AG10803 (cell line): ENCODE measurements at regions not wholly inside any gene's neighbourhood (a gene's known extent, or its start where the extent isn't known, plus 50 kb on each side); places are given as distances from the start of the nearest gene placed in this dataset.
"Not testable (repeated sequence)": the region's sequence is repeated elsewhere in the genome, so short reads cannot be mapped to it uniquely, and the experiment has no call there.

Source experiments
- DNase-seq: peaks from one replicate; pipeline ENCODE4 v3.0.0; 2010; ENCODE audit warnings: low read depth
- H3K4me3 ChIP-seq: 2 replicates; pipeline ENCODE4 v1.5.1; 2011; ENCODE audit warnings: mild to moderate bottlenecking, low read length, control low read depth
- CTCF ChIP-seq: conservative IDR thresholded peaks from 2 replicates; pipeline ENCODE4 v1.5.1; 2011; ENCODE audit warnings: mild to moderate bottlenecking, low read length, control low read depth, inconsistent platforms

GRCh38 chr6:78666764-78667163 lies 200.6 kb upstream of the IRAK1BP1 start:
- no peak for DNase-seq
- H3K4me3 ChIP-seq = no peak overlapping the region
- no peak for TF ChIP-seq CTCF

DNA sequence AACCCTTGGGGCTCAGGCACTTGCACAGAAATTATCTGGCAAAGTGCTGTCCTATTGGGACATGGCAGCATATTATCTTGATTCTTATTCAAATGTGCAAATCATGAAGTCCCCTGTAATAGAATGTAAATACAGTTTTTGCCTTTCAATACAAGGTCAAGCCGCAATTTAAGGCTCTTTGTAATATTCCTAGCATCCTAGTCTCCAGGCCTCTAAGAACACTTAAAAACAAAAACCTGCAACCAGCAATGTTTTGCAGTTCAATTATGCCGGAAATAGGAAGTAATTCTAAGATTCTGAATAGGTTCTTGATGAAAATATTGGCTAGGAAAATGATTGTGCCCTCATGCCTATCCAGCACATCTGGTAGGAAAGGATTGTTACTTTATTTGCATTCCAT lies 197.2 kb upstream of the IRAK1BP1 start:
- no peak for TF ChIP-seq CTCF
- DNase-seq = no peak
- no peak overlapping the region for H3K4me3 ChIP-seq

- no peak for TF ChIP-seq CTCF
- no peak overlapping the region for H3K4me3 ChIP-seq
- DNase-seq = no peak
These were observed 196.5 kb upstream of the IRAK1BP1 start for GRCh38 chr6:78670802-78671201.

- H3K4me3 ChIP-seq, DNase-seq: not testable (repeated sequence)
These were observed 191.0 kb upstream of the IRAK1BP1 start for GRCh38 chr6:78676069-78677007.

DNA sequence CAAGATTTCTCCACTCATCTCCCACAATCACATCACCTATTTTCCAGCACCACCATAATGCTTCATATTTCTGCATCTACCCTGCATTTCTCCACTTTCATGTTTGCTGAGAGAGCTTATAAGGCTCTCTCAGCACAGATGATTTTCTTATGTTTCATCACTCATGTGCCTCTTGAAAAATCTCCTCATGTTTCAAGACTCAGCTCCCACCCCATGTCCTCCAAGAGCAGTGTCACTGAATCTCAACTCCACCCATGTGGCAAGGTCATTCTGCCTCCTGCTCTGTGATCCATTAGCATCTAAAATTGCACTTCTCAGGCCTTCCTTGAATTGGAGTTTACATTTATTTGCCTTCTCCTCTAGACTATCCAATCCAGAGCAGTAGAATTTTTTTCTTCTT lies 178.7 kb upstream of the IRAK1BP1 start:
- no peak for DNase-seq
- no peak overlapping the region for H3K4me3 ChIP-seq
- TF ChIP-seq CTCF = no peak

DNA sequence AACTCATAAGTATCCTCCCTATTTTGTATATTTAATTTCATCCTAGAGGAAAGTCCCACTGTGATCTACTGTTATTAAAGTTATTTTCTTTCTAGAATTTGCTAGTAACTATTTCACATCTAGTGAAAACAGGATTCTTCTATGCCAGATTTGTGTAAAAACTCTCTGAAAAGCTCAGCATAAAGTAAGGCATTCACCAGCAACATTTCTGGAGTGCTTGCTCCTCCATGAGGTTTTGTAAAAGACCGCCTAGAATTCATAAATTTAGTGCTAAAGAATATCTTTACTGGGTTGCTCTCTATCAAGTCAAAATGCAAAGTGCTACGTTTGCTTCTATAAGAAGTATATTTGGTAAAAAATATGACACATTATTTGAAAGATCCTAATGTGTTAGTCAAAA lies 173.5 kb upstream of the IRAK1BP1 start:
- peak; percentile 17 for DNase-seq
- peak; percentile 28; the same call in 1 of the 2 replicates for TF ChIP-seq CTCF
- H3K4me3 ChIP-seq = no peak overlapping the region

DNA sequence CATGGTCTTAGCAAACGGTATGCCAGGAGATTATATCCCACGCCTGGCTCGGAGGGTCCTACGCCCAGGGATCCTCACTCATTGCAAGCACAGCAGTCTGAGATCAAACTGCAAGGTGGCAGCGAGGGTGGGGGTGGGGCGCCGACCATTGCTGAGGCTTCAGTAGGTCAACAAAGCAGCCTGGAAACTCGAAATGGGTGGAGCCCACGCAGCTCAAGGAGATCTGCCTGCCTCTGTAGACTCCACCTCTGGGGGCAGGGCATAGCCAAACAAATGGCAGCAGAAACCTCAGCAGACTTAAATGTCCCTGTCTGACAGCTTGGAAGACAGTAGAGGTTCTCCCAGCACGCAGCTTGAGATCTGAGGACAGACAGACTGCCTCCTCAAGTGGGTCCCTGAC lies 172.7 kb upstream of the IRAK1BP1 start:
- not testable (repeated sequence) for DNase-seq, H3K4me3 ChIP-seq

DNA sequence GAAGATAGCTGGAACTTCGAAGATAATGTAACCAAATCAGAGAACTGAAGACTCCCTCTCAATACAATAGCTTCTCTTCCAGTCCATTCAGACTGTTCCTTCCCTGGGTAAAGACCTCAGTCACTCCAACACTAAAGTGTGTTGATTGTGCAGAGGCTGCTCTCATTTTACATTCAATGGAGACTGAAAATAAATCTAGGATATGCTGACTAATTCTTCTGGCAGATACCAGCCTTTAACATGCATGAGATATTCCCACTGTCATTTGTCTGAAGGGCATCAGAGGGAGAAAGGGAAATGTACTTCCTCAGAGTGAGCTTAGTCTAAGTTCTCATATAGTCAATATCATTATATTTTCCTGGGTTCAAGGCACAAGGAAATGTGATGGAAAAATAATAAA lies 166.4 kb upstream of the IRAK1BP1 start:
- no peak for TF ChIP-seq CTCF
- no peak for DNase-seq
- no peak overlapping the region for H3K4me3 ChIP-seq
